ENCODE measurements at regions not wholly inside any gene's neighbourhood (a gene's known extent, or its start where the extent isn't known, plus 50 kb on each side); places are given as distances from the start of the nearest gene placed in this dataset.

DNA sequence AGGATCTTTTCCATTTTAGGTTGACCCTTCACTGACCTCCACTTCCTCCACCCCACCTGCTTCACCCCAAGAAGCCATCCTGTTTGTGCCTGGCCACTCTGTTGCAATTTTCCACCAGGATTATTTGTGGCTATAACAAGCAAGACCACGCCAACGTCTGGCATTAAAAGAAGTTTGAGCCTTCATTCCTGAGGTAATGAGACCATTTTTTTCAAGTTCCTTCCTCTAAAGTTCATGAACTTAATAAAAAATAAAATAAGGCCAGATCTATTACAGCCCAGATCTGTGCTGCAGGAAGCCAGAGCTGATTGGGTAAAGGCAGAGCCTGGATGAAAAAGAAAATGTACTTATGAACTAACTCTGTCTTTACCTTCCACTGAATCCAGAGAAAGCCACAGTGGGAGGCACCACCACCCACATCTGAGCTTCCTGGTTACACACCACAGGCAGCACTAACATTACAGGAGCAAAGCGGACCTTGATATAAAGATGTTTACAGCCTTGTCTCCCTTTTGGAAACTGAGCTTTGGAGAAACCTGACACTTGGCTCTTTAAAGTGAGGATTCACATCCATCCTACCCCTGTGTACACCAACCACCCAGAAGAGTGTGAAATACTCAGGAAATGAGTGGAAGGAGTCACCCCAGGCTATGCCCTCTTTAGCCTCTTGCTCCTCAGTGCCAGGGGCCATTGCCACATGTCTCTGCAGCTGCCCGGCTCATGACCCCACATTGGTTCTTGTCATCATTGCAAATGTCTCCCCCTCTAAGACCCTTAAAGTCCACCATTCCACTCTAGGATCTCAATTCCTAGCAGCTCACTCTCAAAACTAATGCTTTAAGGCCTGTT, 293.6 kb downstream of the PLPP3 start:
- TF ChIP-seq POLR2AphosphoS5 (IDR thresholded peaks at IDR 0.05; ENCODE audit: borderline replicate concordance, low read depth, low read length) (no peak), EZH2 (IDR thresholded peaks at IDR 0.05) (no peak)
